ENCODE measurements at regions not wholly inside any gene's neighbourhood (a gene's known extent, or its start where the extent isn't known, plus 50 kb on each side); places are given as distances from the start of the nearest gene placed in this dataset.

DNA sequence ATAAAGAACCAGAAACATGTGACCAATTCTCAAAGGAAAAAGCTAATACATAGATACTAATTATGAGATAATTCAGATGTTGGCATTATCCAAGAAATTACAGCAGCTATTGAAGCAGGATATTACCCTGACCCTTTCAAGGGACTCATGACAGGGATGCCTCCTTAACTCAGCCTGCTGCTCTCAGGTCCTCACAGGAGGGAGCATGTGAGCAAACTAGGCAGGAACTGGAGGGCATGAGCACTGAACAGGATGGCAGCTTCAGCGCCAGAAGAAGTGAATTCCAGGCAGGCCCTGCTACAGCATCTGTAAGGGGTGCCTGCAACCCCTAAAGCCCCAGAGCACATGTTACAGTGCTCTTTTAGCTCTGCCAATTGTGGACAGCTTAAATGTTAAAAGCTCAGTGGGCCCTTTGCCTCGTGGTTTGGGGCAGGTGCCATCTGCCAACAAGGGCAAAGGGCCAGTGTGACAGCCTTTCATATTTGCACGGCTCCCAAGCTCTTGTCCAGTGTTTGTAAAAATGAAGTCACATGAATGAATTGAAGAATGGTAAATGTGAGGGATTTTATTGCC is 464.7 kb upstream of the COX7C start:
- H3K27ac ChIP-seq = no peak overlapping the region
- TF ChIP-seq, protein P1, sequence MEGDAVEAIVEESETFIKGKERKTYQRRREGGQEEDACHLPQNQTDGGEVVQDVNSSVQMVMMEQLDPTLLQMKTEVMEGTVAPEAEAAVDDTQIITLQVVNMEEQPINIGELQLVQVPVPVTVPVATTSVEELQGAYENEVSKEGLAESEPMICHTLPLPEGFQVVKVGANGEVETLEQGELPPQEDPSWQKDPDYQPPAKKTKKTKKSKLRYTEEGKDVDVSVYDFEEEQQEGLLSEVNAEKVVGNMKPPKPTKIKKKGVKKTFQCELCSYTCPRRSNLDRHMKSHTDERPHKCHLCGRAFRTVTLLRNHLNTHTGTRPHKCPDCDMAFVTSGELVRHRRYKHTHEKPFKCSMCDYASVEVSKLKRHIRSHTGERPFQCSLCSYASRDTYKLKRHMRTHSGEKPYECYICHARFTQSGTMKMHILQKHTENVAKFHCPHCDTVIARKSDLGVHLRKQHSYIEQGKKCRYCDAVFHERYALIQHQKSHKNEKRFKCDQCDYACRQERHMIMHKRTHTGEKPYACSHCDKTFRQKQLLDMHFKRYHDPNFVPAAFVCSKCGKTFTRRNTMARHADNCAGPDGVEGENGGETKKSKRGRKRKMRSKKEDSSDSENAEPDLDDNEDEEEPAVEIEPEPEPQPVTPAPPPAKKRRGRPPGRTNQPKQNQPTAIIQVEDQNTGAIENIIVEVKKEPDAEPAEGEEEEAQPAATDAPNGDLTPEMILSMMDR (IDR thresholded peaks at IDR 0.05) = no peak
- H3K4me1 ChIP-seq = no peaks in the 10 kb centered on the region
- H3K36me3 ChIP-seq = no peaks in the 10 kb centered on the region
- no peak overlapping the region for H3K4me3 ChIP-seq
- no peak for DNase-seq (ENCODE audit: low spot score in 2 of 2)
- no peaks in the 10 kb centered on the region for H3K9me3 ChIP-seq
- no peaks in the 10 kb centered on the region for H3K27me3 ChIP-seq
- intact Hi-C loops (cut with DNase I) = no loop called here

GRCh38 chr5:86155796-86156195 is 461.9 kb upstream of the COX7C start:
- intact Hi-C loops (cut with DNase I) = no loop called here
- H3K4me1 ChIP-seq = no peaks in the 10 kb centered on the region
- no peaks in the 10 kb centered on the region for H3K27me3 ChIP-seq
- no peak for DNase-seq (ENCODE audit: low spot score in 2 of 2)
- no peak overlapping the region for H3K4me3 ChIP-seq
- no peaks in the 10 kb centered on the region for H3K36me3 ChIP-seq
- H3K9me3 ChIP-seq = no peaks in the 10 kb centered on the region
- H3K27ac ChIP-seq = no peak overlapping the region
- TF ChIP-seq, protein P1 (IDR thresholded peaks at IDR 0.05) = no peak

- no peak overlapping the region for H3K27ac ChIP-seq
- H3K27me3 ChIP-seq = no peaks in the 10 kb centered on the region
- TF ChIP-seq, protein P1 (IDR thresholded peaks at IDR 0.05) = no peak
- no peaks in the 10 kb centered on the region for H3K9me3 ChIP-seq
- no peak for DNase-seq (ENCODE audit: low spot score in 2 of 2)
- no peaks in the 10 kb centered on the region for H3K4me1 ChIP-seq
- no peaks in the 10 kb centered on the region for H3K36me3 ChIP-seq
- intact Hi-C loops (cut with DNase I) = no loop called here
- H3K4me3 ChIP-seq = no peak overlapping the region
Observed at GRCh38 chr5:86170194-86170593, 447.5 kb upstream of the COX7C start.

DNA sequence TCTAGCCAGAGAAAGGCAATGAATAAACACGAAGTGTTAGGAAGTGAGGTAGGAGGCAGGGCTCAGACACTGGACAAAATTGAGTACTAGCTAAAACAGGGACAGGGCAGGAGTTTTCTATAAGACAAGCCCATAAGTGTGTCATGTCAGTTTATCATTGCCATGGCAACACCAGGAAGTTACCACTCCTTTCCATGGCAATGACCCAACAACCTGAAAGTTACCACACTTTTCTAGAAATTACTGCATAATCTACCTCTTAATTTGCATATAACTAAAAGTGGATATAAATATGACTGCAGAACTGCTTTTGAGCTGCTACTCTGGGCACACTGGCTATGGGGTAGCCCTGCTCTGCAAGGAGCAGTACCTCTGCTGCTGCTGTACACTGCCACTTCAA is 442.5 kb upstream of the COX7C start:
- Histone ChIP-seq H3K27me3 (no peaks in the 10 kb centered on the region), H3K36me3 (no peaks in the 10 kb centered on the region), H3K4me1 (no peaks in the 10 kb centered on the region), H3K9me3 (no peaks in the 10 kb centered on the region), H3K4me3 (no peak overlapping the region), H3K27ac (no peak overlapping the region)
- TF ChIP-seq, protein P1 (IDR thresholded peaks at IDR 0.05) = no peak
- DNase-seq (ENCODE audit: low spot score in 2 of 2) = no peak
- intact Hi-C loops (cut with DNase I) = no loop called here

- no peak overlapping the region for H3K27ac ChIP-seq
- intact Hi-C loops (cut with DNase I) = no loop called here
Observed at GRCh38 chr5:86199287-86199686, 418.5 kb upstream of the COX7C start.

More at GRCh38 chr5:86199287-86199686, 418.5 kb upstream of the COX7C start:
- no peaks in the 10 kb centered on the region for H3K9me3 ChIP-seq
- TF ChIP-seq, protein P1 (IDR thresholded peaks at IDR 0.05) = no peak
- H3K4me3 ChIP-seq = no peak overlapping the region
- no peak for DNase-seq (ENCODE audit: low spot score in 2 of 2)
- no peaks in the 10 kb centered on the region for H3K36me3 ChIP-seq
- no peaks in the 10 kb centered on the region for H3K27me3 ChIP-seq
- H3K4me1 ChIP-seq = no peaks in the 10 kb centered on the region

All from ascending aorta (tissue), 2 donors.